Activated B cell treated with CpG ODN at 0.5 μM for 24 hours (primary cell): ENCODE measurements at regions not wholly inside any gene's neighbourhood (a gene's known extent, or its start where the extent isn't known, plus 50 kb on each side); places are given as distances from the start of the nearest gene placed in this dataset.

ENCODE experiments used
- ATAC-seq: fragments of 200-7000 bp; cut with Tn5 transposase; one replicate; pipeline ENCODE4 v1.10.0; 2021; ENCODE audit warnings: low read depth, mild to moderate bottlenecking, moderate library complexity
- CTCF ChIA-PET: fragments of 350-600 bp; sonication (Branson Sonifier 250); formaldehyde crosslinking; loops from one replicate; lab custom pipeline; 2021; ENCODE audit warnings: antibody characterized with exemption; lab: Charles Lee
- POLR2A ChIA-PET: fragments of 350-600 bp; sonication (Branson Sonifier 250); formaldehyde crosslinking; loops from one replicate; lab custom pipeline; 2021; ENCODE audit warnings: antibody characterized with exemption; lab: Charles Lee
- DNase-seq: peaks from one replicate; pipeline ENCODE4 v3.0.0; 2022
- H3K27ac Mint-ChIP-seq: one replicate; pipeline ENCODE4 v1.8.0; 2020; ENCODE audit warnings: mixed read lengths
- H3K27me3 Mint-ChIP-seq: one replicate; pipeline ENCODE4 v1.8.0; 2021; ENCODE audit warnings: mixed read lengths
- H3K36me3 Mint-ChIP-seq: one replicate; pipeline ENCODE4 v1.8.0; 2021; ENCODE audit warnings: low read depth, mixed read lengths
- H3K4me1 Mint-ChIP-seq: one replicate; pipeline ENCODE4 v1.8.0; 2021; ENCODE audit warnings: mixed read lengths
- H3K4me3 Mint-ChIP-seq: one replicate; pipeline ENCODE4 v1.8.0; 2020; ENCODE audit warnings: mild to moderate bottlenecking, mixed read lengths
- H3K9me3 Mint-ChIP-seq: one replicate; pipeline ENCODE4 v1.8.0; 2020; ENCODE audit warnings: mixed read lengths
- CTCF ChIP-seq: fragments of 200-600 bp; IDR thresholded peaks from one replicate; pipeline ENCODE4 v1.8.0; 2022; ENCODE audit warnings: antibody characterized with exemption, mild to moderate bottlenecking
- intact Hi-C: fragments of 100-400 bp; cut with micrococcal nuclease; formaldehyde crosslinking; loops from one replicate; pipeline ENCODE4 v1.15.1; 2024

DNA sequence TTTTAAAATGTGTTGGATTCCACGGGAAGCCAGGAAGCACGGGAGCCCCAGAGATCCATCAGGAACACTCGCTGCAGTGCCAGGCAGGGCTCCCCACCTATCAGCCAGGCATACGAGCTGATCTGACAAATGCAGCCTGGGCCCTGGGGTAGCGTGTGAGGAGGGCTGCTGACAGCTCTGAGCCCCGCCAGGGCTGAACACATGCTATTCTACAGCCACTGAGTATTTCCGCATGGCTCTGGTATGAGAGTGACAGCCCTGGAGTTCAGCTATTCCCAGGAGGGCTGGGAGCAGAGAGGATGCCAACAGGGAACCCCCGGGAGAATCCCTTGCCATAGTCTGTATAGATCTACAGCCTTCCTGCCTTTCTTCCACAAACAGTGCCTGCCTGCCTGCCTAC lies 237.3 kb upstream of the ZMIZ1 start:
- Mint-ChIP-seq H3K27me3 (peaks cover 36% of the 10 kb centered on the region), H3K36me3 (no peaks in the 10 kb centered on the region), H3K4me1 (no peaks in the 10 kb centered on the region), H3K27ac (no peak overlapping the region), H3K4me3 (no peak overlapping the region), H3K9me3 (no peaks in the 10 kb centered on the region)
- CTCF ChIA-PET = no interaction called here
- ATAC-seq = no peak
- no peak for DNase-seq
- intact Hi-C loops = no loop called here
- POLR2A ChIA-PET = no interaction called here
- no peak for TF ChIP-seq CTCF

- ATAC-seq (no peak), DNase-seq (no peak)
- intact Hi-C loops = no loop called here
- H3K27ac Mint-ChIP-seq = no peak overlapping the region
- no peak for TF ChIP-seq CTCF
- H3K4me1 Mint-ChIP-seq = no peaks in the 10 kb centered on the region
- H3K27me3 Mint-ChIP-seq = peaks cover 41% of the 10 kb centered on the region
- ChIA-PET CTCF (no interaction called here), POLR2A (interaction anchor here (0.6 kb wide), 1 partner anchor 904 kb away, joined by 3 read pairs; no protein-coding TSS in a partner anchor)
- H3K36me3 Mint-ChIP-seq = no peaks in the 10 kb centered on the region
- no peaks in the 10 kb centered on the region for H3K9me3 Mint-ChIP-seq
- H3K4me3 Mint-ChIP-seq = no peak overlapping the region
These were observed 236.5 kb upstream of the ZMIZ1 start for GRCh38 chr10:78832281-78832680.

DNA sequence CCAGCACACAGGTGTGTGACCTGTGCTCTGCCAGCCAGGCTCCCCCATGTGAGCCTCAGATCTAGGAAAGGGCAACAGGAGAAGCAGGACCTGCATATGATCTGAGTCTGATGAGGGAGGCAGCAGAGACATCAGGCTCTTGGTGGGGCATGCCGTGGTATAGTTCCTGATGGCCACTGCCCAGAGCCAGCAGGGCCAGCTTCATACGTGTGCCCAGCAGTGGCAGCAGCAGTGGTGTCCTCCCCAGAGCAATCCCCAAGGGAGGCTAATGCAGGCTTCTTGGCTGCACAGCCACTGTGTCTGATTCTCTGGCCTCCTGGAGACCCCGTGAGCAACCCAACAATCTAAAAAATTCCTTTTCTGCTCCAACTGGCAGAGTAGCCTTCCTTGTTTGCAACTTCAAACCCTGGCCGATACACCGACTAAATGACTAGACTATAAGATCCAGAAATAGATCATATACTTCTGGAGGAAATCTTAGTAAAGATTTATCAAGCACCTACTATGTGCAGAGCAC lies 230.6 kb upstream of the ZMIZ1 start:
- ATAC-seq (no peak), DNase-seq (no peak)
- Mint-ChIP-seq H3K4me1 (no peaks in the 10 kb centered on the region), H3K36me3 (no peaks in the 10 kb centered on the region), H3K27ac (no peak overlapping the region), H3K4me3 (no peak overlapping the region), H3K9me3 (peaks cover 3% of the 10 kb centered on the region), H3K27me3 (peaks cover 35% of the 10 kb centered on the region)
- TF ChIP-seq CTCF = no peak
- intact Hi-C loops = no loop called here
- CTCF ChIA-PET = no interaction called here
- POLR2A ChIA-PET = no interaction called here

DNA sequence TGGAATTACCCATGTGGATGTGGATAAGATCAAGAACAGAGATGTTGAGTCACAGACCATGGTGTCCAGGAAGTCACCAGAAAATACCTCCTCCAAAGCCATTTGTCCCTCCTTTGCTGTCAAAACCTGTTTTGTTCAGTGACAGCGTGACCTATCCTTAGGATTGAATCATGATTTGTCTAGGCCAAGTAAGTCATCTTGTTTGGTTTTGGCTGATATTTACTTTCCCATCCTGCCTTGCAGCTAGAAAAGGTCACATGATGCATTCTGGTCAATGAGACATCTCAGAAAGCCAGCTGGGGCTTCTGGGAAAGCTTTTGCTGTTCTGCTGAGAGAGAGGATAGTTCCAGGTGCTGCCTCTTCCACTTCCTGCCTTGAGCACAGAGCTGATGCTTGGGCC lies 225.3 kb upstream of the ZMIZ1 start:
- Mint-ChIP-seq H3K4me1 (no peaks in the 10 kb centered on the region), H3K27me3 (peaks cover 5% of the 10 kb centered on the region), H3K4me3 (no peak overlapping the region), H3K9me3 (peaks cover 6% of the 10 kb centered on the region), H3K27ac (no peak overlapping the region), H3K36me3 (no peaks in the 10 kb centered on the region)
- ATAC-seq (no peak), DNase-seq (no peak)
- intact Hi-C loops = no loop called here
- ChIA-PET CTCF (no interaction called here), POLR2A (no interaction called here)
- no peak for TF ChIP-seq CTCF

- TF ChIP-seq CTCF = no peak
- ATAC-seq = no peak
- Mint-ChIP-seq H3K4me3 (no peak overlapping the region), H3K4me1 (no peaks in the 10 kb centered on the region), H3K27me3 (no peaks in the 10 kb centered on the region), H3K36me3 (no peaks in the 10 kb centered on the region), H3K9me3 (peaks cover 6% of the 10 kb centered on the region), H3K27ac (no peak overlapping the region)
- intact Hi-C loops = no loop called here
- CTCF ChIA-PET = no interaction called here
- DNase-seq = no peak
- POLR2A ChIA-PET = no interaction called here
These were observed 223.7 kb upstream of the ZMIZ1 start for GRCh38 chr10:78844960-78845607.
